HUES48 (cell line): ENCODE measurements at regions not wholly inside any gene's neighbourhood (a gene's known extent, or its start where the extent isn't known, plus 50 kb on each side); places are given as distances from the start of the nearest gene placed in this dataset.

ENCODE experiments used
- H3K27ac ChIP-seq: one replicate; pipeline ENCODE4 v1.7.0; 2013; ENCODE audit warnings: low read depth, low read length, inconsistent platforms
- H3K27me3 ChIP-seq: 2 replicates; pipeline ENCODE4 v1.6.1; 2013; ENCODE audit warnings: mild to moderate bottlenecking, low read length; ENCODE audit not compliant: control insufficient read depth, insufficient read depth
- H3K36me3 ChIP-seq: 2 replicates; pipeline ENCODE4 v1.6.1; 2013; ENCODE audit warnings: low read length; ENCODE audit not compliant: control insufficient read depth, insufficient read depth
- H3K4me1 ChIP-seq: 2 replicates; pipeline ENCODE4 v1.6.1; 2013; ENCODE audit warnings: mild to moderate bottlenecking, low read length; ENCODE audit not compliant: control insufficient read depth, insufficient read depth
- H3K4me3 ChIP-seq: 2 replicates; pipeline ENCODE4 v1.5.1; 2013; ENCODE audit warnings: mild to moderate bottlenecking, low read depth, low read length
- H3K9ac ChIP-seq: 2 replicates; pipeline ENCODE4 v1.6.1; 2013; ENCODE audit warnings: mild to moderate bottlenecking, low read depth, low read length, moderate library complexity
- H3K9me3 ChIP-seq: 2 replicates; pipeline ENCODE4 v1.6.1; 2013; ENCODE audit warnings: low read length; ENCODE audit not compliant: control insufficient read depth, insufficient read depth

- no peak overlapping the region for H3K9ac ChIP-seq
- no peaks in the 10 kb centered on the region for H3K27me3 ChIP-seq
- H3K4me1 ChIP-seq: no peaks in the 10 kb centered on the region
- no peak overlapping the region for H3K4me3 ChIP-seq
- peaks cover 13% of the 10 kb centered on the region for H3K9me3 ChIP-seq
- no peak overlapping the region for H3K27ac ChIP-seq
- H3K36me3 ChIP-seq: no peaks in the 10 kb centered on the region
Measured at GRCh38 chrX:21056622-21057021, 317.6 kb upstream of the CNKSR2 start.

- no peaks in the 10 kb centered on the region for H3K27me3 ChIP-seq
- peak overlapping the region; percentile 24; the same call in 1 of the 2 replicates for H3K4me3 ChIP-seq
- no peaks in the 10 kb centered on the region for H3K9me3 ChIP-seq
- H3K9ac ChIP-seq: no peak overlapping the region
- peak overlapping the region; percentile 67 for H3K27ac ChIP-seq
- H3K4me1 ChIP-seq: peaks cover 36% of the 10 kb centered on the region
- no peaks in the 10 kb centered on the region for H3K36me3 ChIP-seq
Measured at GRCh38 chrX:21047034-21047455, 327.2 kb upstream of the CNKSR2 start.

- Histone ChIP-seq H3K9ac (no peak overlapping the region), H3K9me3 (peaks cover 3% of the 10 kb centered on the region; the same call in 1 of the 2 replicates), H3K27ac (no peak overlapping the region), H3K36me3 (no peaks in the 10 kb centered on the region), H3K4me3 (no peak overlapping the region), H3K4me1 (no peaks in the 10 kb centered on the region), H3K27me3 (no peaks in the 10 kb centered on the region)
Measured at GRCh38 chrX:21014326-21014725, 359.9 kb upstream of the CNKSR2 start.

GRCh38 chrX:21004835-21005234, 369.4 kb upstream of the CNKSR2 start:
- H3K27ac ChIP-seq: no peak overlapping the region
- H3K27me3 ChIP-seq: no peaks in the 10 kb centered on the region; the same call in 1 of the 2 replicates
- no peak overlapping the region for H3K4me3 ChIP-seq
- no peaks in the 10 kb centered on the region for H3K4me1 ChIP-seq
- H3K9me3 ChIP-seq: no peaks in the 10 kb centered on the region
- H3K36me3 ChIP-seq: no peaks in the 10 kb centered on the region
- H3K9ac ChIP-seq: no peak overlapping the region

- H3K27me3 ChIP-seq: peaks cover 14% of the 10 kb centered on the region; the same call in 1 of the 2 replicates
- H3K4me1 ChIP-seq: peaks cover 35% of the 10 kb centered on the region
- H3K27ac ChIP-seq: peak overlapping the region; percentile 54
Measured at GRCh38 chrX:20995829-20996228, 378.4 kb upstream of the CNKSR2 start.

GRCh38 chrX:20989361-20989760, 384.9 kb upstream of the CNKSR2 start:
- H3K9ac ChIP-seq: no peak overlapping the region
- no peaks in the 10 kb centered on the region for H3K9me3 ChIP-seq
- no peak overlapping the region for H3K4me3 ChIP-seq
- H3K4me1 ChIP-seq: 0 out of 2 replicates have a peak, but pooled peaks cover 3% of the 10 kb centered on the region
- no peak overlapping the region for H3K27ac ChIP-seq
- no peaks in the 10 kb centered on the region for H3K36me3 ChIP-seq
- H3K27me3 ChIP-seq: peaks cover 7% of the 10 kb centered on the region; the same call in 1 of the 2 replicates

More at GRCh38 chrX:20995829-20996228, 378.4 kb upstream of the CNKSR2 start:
- peak overlapping the region; percentile 19; the same call in 1 of the 2 replicates for H3K4me3 ChIP-seq
- H3K36me3 ChIP-seq: no peaks in the 10 kb centered on the region
- H3K9me3 ChIP-seq: no peaks in the 10 kb centered on the region
- H3K9ac ChIP-seq: no peak overlapping the region

GRCh38 chrX:20988804-20989203, 385.4 kb upstream of the CNKSR2 start:
- 0 out of 2 replicates have a peak, but pooled peaks cover 2% of the 10 kb centered on the region for H3K27me3 ChIP-seq
- H3K9ac ChIP-seq: no peak overlapping the region
- peaks cover 3% of the 10 kb centered on the region; the same call in 1 of the 2 replicates for H3K4me1 ChIP-seq
- H3K36me3 ChIP-seq: no peaks in the 10 kb centered on the region
- H3K4me3 ChIP-seq: no peak overlapping the region
- no peak overlapping the region for H3K27ac ChIP-seq
- H3K9me3 ChIP-seq: no peaks in the 10 kb centered on the region

GRCh38 chrX:20988118-20988517, 386.1 kb upstream of the CNKSR2 start:
- Histone ChIP-seq H3K9ac (no peak overlapping the region), H3K4me1 (peaks cover 10% of the 10 kb centered on the region), H3K36me3 (no peaks in the 10 kb centered on the region), H3K27ac (no peak overlapping the region), H3K9me3 (no peaks in the 10 kb centered on the region), H3K27me3 (no peaks in the 10 kb centered on the region), H3K4me3 (no peak overlapping the region)

GRCh38 chrX:20980426-20980825, 393.8 kb upstream of the CNKSR2 start:
- H3K4me3 ChIP-seq: no peak overlapping the region
- no peaks in the 10 kb centered on the region for H3K9me3 ChIP-seq
- H3K9ac ChIP-seq: no peak overlapping the region
- H3K4me1 ChIP-seq: peaks cover 36% of the 10 kb centered on the region
- H3K27me3 ChIP-seq: no peaks in the 10 kb centered on the region
- no peak overlapping the region for H3K27ac ChIP-seq
- no peaks in the 10 kb centered on the region for H3K36me3 ChIP-seq

GRCh38 chrX:20974326-20974725, 399.9 kb upstream of the CNKSR2 start:
- Histone ChIP-seq H3K27me3 (no peaks in the 10 kb centered on the region), H3K9me3 (no peaks in the 10 kb centered on the region), H3K9ac (no peak overlapping the region), H3K4me3 (no peak overlapping the region), H3K27ac (no peak overlapping the region), H3K36me3 (no peaks in the 10 kb centered on the region), H3K4me1 (peaks cover 29% of the 10 kb centered on the region)

- Histone ChIP-seq H3K9ac (no peak overlapping the region), H3K27me3 (no peaks in the 10 kb centered on the region), H3K36me3 (no peaks in the 10 kb centered on the region), H3K4me1 (peaks cover 29% of the 10 kb centered on the region), H3K9me3 (no peaks in the 10 kb centered on the region), H3K4me3 (peak overlapping the region; percentile 2; the same call in 1 of the 2 replicates), H3K27ac (peak overlapping the region; percentile 14)
Measured at GRCh38 chrX:20973038-20973437, 401.2 kb upstream of the CNKSR2 start.
